ENCODE measurements at regions not wholly inside any gene's neighbourhood (a gene's known extent, or its start where the extent isn't known, plus 50 kb on each side); places are given as distances from the start of the nearest gene placed in this dataset.

DNA sequence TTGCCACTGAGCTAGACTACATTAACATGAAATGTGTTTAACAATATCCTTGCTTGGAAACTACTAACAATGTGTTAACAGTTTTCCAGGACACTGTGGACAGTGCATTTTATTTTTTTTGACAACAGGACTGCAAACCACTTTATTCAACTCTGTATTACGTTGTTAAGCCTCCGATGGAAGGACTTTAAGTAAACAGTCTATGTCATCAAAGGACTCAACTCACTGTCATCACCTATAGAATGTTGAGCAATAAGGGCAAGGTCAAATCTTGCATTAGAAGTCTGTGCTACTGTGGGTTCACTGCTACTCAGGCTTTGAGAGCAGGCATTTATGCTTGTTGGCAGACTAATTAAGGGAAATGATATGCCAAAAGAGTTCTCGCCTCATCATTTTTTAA is 483.7 kb downstream of the FLRT2 start:
- H3K9me3 ChIP-seq (ENCODE audit: control insufficient read depth in 2 of 2, low read length in 2 of 2) = peaks cover 0 to 4% of the 10 kb centered on the region in 2 donors
- H3K27me3 ChIP-seq (ENCODE audit: control insufficient read depth in 2 of 2, insufficient read depth in 2 of 2, low read length in 2 of 2) = no peaks in the 10 kb centered on the region
- H3K27ac ChIP-seq (ENCODE audit: low read depth in 2 of 2, low read length in 2 of 2) = no peak overlapping the region
- H3K4me3 ChIP-seq (ENCODE audit: low read length in 2 of 2) = no peak overlapping the region
- no peaks in the 10 kb centered on the region for H3K4me1 ChIP-seq (ENCODE audit: control insufficient read depth in 2 of 2, insufficient read depth in 2 of 2, low read length in 2 of 2)
- no peaks in the 10 kb centered on the region for H3K36me3 ChIP-seq (ENCODE audit: control insufficient read depth in 2 of 2, insufficient read depth in 2 of 2, low read length in 2 of 2)
- H3K9ac ChIP-seq (ENCODE audit: low read depth in 1 of 2, low read length in 2 of 2) = no peak overlapping the region

DNA sequence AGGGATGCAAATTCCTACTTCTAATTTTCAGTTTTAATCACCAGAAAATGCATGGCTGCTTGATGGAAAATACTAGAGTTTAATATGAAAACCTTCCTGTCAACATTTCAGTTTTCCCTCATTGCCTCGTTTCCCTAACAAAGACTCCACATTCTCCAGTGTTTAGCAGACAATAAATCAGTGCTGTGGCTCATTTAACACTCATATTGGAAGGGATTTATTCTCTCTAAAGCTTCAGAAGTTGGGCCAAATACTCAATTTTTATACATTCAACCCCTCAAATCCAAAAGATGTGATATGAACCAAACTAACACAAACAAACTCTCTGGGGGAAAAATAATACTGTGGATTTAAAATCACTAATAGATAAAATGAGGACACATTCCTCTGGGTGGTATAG is 482.5 kb downstream of the FLRT2 start:
- no peaks in the 10 kb centered on the region for H3K27me3 ChIP-seq (ENCODE audit: control insufficient read depth in 2 of 2, insufficient read depth in 2 of 2, low read length in 2 of 2)
- no peak overlapping the region for H3K4me3 ChIP-seq (ENCODE audit: low read length in 2 of 2)
- H3K9me3 ChIP-seq (ENCODE audit: control insufficient read depth in 2 of 2, low read length in 2 of 2) = no peaks in the 10 kb centered on the region
- H3K36me3 ChIP-seq (ENCODE audit: control insufficient read depth in 2 of 2, insufficient read depth in 2 of 2, low read length in 2 of 2) = no peaks in the 10 kb centered on the region
- H3K27ac ChIP-seq (ENCODE audit: low read depth in 2 of 2, low read length in 2 of 2) = no peak overlapping the region
- no peaks in the 10 kb centered on the region for H3K4me1 ChIP-seq (ENCODE audit: control insufficient read depth in 2 of 2, insufficient read depth in 2 of 2, low read length in 2 of 2)
- H3K9ac ChIP-seq (ENCODE audit: low read depth in 1 of 2, low read length in 2 of 2) = no peak overlapping the region

DNA sequence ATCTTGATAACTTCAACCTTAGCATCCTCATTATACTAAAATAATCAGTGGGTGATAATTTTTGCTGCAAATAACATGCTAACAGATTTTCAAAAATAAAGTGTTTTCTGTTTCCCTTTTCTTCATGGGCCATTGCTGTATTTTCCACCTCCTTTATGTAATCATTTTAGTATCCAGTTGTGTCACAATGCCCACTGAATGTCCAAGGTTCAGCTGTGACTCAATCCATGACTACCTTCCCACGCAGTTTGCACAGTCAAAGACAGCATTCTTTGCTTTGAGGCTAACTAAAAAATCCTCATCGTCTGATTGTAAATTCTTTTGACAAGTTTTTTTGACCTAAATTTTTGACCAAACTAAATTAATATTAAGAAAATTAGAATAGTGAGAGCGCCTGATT is 474.1 kb downstream of the FLRT2 start:
- no peaks in the 10 kb centered on the region for H3K4me1 ChIP-seq (ENCODE audit: control insufficient read depth in 2 of 2, insufficient read depth in 2 of 2, low read length in 2 of 2)
- H3K4me3 ChIP-seq (ENCODE audit: low read length in 2 of 2) = no peak overlapping the region
- H3K27ac ChIP-seq (ENCODE audit: low read depth in 2 of 2, low read length in 2 of 2) = no peak overlapping the region
- no peaks in the 10 kb centered on the region for H3K27me3 ChIP-seq (ENCODE audit: control insufficient read depth in 2 of 2, insufficient read depth in 2 of 2, low read length in 2 of 2)
- no peaks in the 10 kb centered on the region for H3K9me3 ChIP-seq (ENCODE audit: control insufficient read depth in 2 of 2, low read length in 2 of 2)
- H3K9ac ChIP-seq (ENCODE audit: low read depth in 1 of 2, low read length in 2 of 2) = no peak overlapping the region
- H3K36me3 ChIP-seq (ENCODE audit: control insufficient read depth in 2 of 2, insufficient read depth in 2 of 2, low read length in 2 of 2) = no peaks in the 10 kb centered on the region

DNA sequence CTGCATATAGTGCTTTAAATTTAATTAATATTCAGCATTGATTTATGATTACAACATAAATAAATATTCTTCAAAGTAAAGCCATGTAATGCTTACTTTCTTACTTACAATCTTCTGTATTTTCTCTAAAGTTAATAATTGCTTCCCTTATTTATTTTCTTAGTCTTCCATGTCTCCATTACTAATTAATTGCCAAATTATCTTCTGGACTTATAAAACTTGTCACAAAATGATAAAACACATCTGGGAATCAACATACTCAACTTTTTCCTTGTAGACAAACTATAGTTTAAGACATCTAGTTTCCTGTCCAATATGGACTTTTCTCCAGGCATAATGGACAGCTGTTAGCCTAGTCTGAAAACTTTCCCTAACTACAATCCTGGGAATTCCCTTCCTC is 466.6 kb downstream of the FLRT2 start:
- Histone ChIP-seq H3K9ac (ENCODE audit: low read depth in 1 of 2, low read length in 2 of 2) (no peak overlapping the region), H3K36me3 (ENCODE audit: control insufficient read depth in 2 of 2, insufficient read depth in 2 of 2, low read length in 2 of 2) (no peaks in the 10 kb centered on the region), H3K27ac (ENCODE audit: low read depth in 2 of 2, low read length in 2 of 2) (no peak overlapping the region)

DNA sequence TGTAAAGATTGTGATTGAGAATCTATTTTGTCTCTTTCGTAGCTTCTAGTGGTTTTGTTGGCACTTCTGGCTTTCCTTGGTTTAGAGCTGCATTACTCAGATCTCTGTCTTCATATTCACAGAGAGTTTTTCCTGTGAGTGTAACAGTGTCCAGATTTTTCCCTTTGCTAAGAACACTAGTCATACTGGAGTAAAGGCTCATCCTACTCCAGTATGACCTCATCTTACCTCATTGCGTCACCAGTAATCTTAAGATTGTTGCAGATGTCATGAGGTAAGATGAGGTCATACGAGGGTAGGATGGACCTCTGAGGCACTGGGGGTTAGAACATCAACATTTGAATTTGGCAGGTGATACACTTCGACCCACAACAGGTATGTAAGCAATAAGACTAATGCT is 461.2 kb downstream of the FLRT2 start:
- H3K27me3 ChIP-seq (ENCODE audit: control insufficient read depth in 2 of 2, insufficient read depth in 2 of 2, low read length in 2 of 2) = no peaks in the 10 kb centered on the region
- no peaks in the 10 kb centered on the region for H3K36me3 ChIP-seq (ENCODE audit: control insufficient read depth in 2 of 2, insufficient read depth in 2 of 2, low read length in 2 of 2)
- no peak overlapping the region for H3K4me3 ChIP-seq (ENCODE audit: low read length in 2 of 2)
- H3K4me1 ChIP-seq (ENCODE audit: control insufficient read depth in 2 of 2, insufficient read depth in 2 of 2, low read length in 2 of 2) = no peaks in the 10 kb centered on the region
- H3K9me3 ChIP-seq (ENCODE audit: control insufficient read depth in 2 of 2, low read length in 2 of 2) = peaks cover 0 to 3% of the 10 kb centered on the region in 2 donors
- no peak overlapping the region for H3K27ac ChIP-seq (ENCODE audit: low read depth in 2 of 2, low read length in 2 of 2)
- H3K9ac ChIP-seq (ENCODE audit: low read depth in 1 of 2, low read length in 2 of 2) = no peak overlapping the region

More for the DNA sequence above, 466.6 kb downstream of the FLRT2 start:
- no peaks in the 10 kb centered on the region for H3K27me3 ChIP-seq (ENCODE audit: control insufficient read depth in 2 of 2, insufficient read depth in 2 of 2, low read length in 2 of 2)
- H3K4me1 ChIP-seq (ENCODE audit: control insufficient read depth in 2 of 2, insufficient read depth in 2 of 2, low read length in 2 of 2) = no peaks in the 10 kb centered on the region
- H3K9me3 ChIP-seq (ENCODE audit: control insufficient read depth in 2 of 2, low read length in 2 of 2) = no peaks in the 10 kb centered on the region
- H3K4me3 ChIP-seq (ENCODE audit: low read length in 2 of 2) = no peak overlapping the region

DNA sequence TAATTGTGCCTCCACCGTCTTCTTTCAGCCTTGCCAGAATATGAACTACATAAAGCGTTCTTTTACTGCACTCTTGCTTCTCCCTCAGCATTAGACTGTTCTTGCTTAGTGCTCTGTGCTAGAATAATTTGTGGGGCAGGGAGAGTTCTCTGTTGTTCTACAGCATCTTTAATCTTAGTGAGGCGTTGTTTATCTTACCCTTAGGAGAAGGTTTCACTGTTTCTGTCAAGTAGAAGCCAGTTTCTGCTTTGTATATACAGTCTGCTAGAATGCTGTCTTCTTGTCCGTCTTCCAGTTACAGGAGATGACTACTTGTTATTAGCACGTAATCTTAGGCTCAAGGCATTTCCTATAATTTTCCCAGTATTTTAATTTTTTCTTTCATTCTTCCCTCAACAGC is 458.0 kb downstream of the FLRT2 start:
- peaks cover 0 to 3% of the 10 kb centered on the region in 2 donors for H3K9me3 ChIP-seq (ENCODE audit: control insufficient read depth in 2 of 2, low read length in 2 of 2)
- H3K4me3 ChIP-seq (ENCODE audit: low read length in 2 of 2) = no peak overlapping the region
- no peaks in the 10 kb centered on the region for H3K27me3 ChIP-seq (ENCODE audit: control insufficient read depth in 2 of 2, insufficient read depth in 2 of 2, low read length in 2 of 2)
- no peaks in the 10 kb centered on the region for H3K4me1 ChIP-seq (ENCODE audit: control insufficient read depth in 2 of 2, insufficient read depth in 2 of 2, low read length in 2 of 2)
- no peak overlapping the region for H3K9ac ChIP-seq (ENCODE audit: low read depth in 1 of 2, low read length in 2 of 2)
- H3K27ac ChIP-seq (ENCODE audit: low read depth in 2 of 2, low read length in 2 of 2) = no peak overlapping the region
- H3K36me3 ChIP-seq (ENCODE audit: control insufficient read depth in 2 of 2, insufficient read depth in 2 of 2, low read length in 2 of 2) = no peaks in the 10 kb centered on the region

DNA sequence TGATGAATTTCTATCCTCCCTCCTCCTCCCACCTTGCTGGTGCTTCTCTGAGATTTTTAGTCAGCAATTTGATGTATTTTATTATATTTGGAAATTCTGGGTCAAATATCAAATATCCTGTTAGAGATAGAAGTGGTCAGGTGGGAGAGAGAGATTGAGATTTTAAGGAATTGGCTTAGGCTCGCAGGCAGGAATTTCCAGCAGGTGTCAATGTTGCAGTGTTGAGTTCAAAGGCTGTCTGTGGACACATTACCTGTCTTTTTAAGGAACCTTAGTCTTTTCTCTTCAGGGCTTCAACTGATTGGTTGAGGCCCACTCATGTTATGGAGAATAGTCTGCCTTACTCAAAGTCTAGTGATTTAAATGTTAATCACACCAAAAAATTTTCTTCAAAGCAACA is 457.3 kb downstream of the FLRT2 start:
- H3K4me1 ChIP-seq (ENCODE audit: control insufficient read depth in 2 of 2, insufficient read depth in 2 of 2, low read length in 2 of 2) = no peaks in the 10 kb centered on the region
- no peaks in the 10 kb centered on the region for H3K27me3 ChIP-seq (ENCODE audit: control insufficient read depth in 2 of 2, insufficient read depth in 2 of 2, low read length in 2 of 2)
- no peak overlapping the region for H3K4me3 ChIP-seq (ENCODE audit: low read length in 2 of 2)
- peaks cover 0 to 3% of the 10 kb centered on the region in 2 donors for H3K9me3 ChIP-seq (ENCODE audit: control insufficient read depth in 2 of 2, low read length in 2 of 2)
- H3K27ac ChIP-seq (ENCODE audit: low read depth in 2 of 2, low read length in 2 of 2) = no peak overlapping the region
- no peaks in the 10 kb centered on the region for H3K36me3 ChIP-seq (ENCODE audit: control insufficient read depth in 2 of 2, insufficient read depth in 2 of 2, low read length in 2 of 2)
- no peak overlapping the region for H3K9ac ChIP-seq (ENCODE audit: low read depth in 1 of 2, low read length in 2 of 2)

DNA sequence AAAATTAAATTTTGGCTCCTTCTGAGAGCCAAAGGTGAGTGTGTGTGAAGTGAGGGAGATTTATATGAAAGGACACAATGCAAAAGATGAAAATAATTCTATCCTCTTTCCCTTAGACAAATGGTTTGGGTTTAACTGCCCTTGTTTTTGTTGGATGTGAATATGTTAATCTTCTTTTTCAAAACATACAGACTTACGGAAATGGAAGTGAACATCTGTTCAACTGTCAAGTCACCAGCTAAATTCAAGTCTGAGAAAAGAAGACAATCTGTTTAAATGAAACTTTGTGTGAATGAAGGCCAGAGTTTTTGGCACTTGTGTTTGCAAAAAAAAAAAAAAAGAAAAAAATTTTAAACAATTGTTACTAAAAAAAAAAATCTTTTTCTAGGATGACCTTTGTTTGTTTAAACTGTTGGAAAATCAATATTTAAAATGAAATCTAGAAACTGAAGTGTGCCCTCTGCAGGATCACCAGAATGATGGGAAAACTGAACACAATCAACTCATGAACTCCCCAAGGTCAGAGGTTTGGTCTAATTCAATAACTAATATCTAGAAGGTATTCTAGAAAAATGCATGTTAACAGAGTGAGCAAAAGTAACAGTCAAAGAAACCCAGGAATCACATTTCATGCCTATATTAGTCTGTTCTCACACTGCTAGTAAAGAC is 448.8 kb downstream of the FLRT2 start:
- Histone ChIP-seq H3K27ac (ENCODE audit: low read depth in 2 of 2, low read length in 2 of 2) (no peak overlapping the region), H3K27me3 (ENCODE audit: control insufficient read depth in 2 of 2, insufficient read depth in 2 of 2, low read length in 2 of 2) (no peaks in the 10 kb centered on the region), H3K4me1 (ENCODE audit: control insufficient read depth in 2 of 2, insufficient read depth in 2 of 2, low read length in 2 of 2) (no peaks in the 10 kb centered on the region), H3K4me3 (ENCODE audit: low read length in 2 of 2) (no peak overlapping the region), H3K9me3 (ENCODE audit: control insufficient read depth in 2 of 2, low read length in 2 of 2) (peaks cover 0 to 5% of the 10 kb centered on the region in 2 donors), H3K36me3 (ENCODE audit: control insufficient read depth in 2 of 2, insufficient read depth in 2 of 2, low read length in 2 of 2) (no peaks in the 10 kb centered on the region), H3K9ac (ENCODE audit: low read depth in 1 of 2, low read length in 2 of 2) (no peak overlapping the region)

DNA sequence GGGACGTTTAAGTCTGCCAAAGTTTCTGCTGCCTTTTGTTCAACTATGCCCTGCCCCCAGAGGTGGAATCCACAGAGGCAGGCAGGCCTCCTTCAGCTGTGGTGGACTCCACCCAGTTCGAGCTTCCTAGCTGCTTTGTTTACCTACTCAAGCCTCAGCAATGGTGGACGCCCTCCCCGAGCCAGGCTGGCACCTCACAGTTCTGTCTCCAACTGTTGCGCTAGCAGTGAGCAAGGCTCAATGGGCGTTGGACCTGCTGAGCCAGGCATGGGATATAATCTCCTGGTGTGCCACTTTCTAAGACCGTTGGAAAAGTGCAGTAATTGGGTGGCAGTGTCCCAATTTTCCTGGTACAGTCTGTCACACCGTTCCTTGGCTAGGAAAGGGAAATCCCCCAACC is 444.7 kb downstream of the FLRT2 start:
- Histone ChIP-seq H3K9me3 (ENCODE audit: control insufficient read depth in 2 of 2, low read length in 2 of 2) (peaks cover 0 to 5% of the 10 kb centered on the region in 2 donors), H3K9ac (ENCODE audit: low read depth in 1 of 2, low read length in 2 of 2) (no peak overlapping the region), H3K27me3 (ENCODE audit: control insufficient read depth in 2 of 2, insufficient read depth in 2 of 2, low read length in 2 of 2) (no peaks in the 10 kb centered on the region), H3K36me3 (ENCODE audit: control insufficient read depth in 2 of 2, insufficient read depth in 2 of 2, low read length in 2 of 2) (no peaks in the 10 kb centered on the region), H3K4me3 (ENCODE audit: low read length in 2 of 2) (no peak overlapping the region), H3K4me1 (ENCODE audit: control insufficient read depth in 2 of 2, insufficient read depth in 2 of 2, low read length in 2 of 2) (no peaks in the 10 kb centered on the region), H3K27ac (ENCODE audit: low read depth in 2 of 2, low read length in 2 of 2) (no peak overlapping the region)

DNA sequence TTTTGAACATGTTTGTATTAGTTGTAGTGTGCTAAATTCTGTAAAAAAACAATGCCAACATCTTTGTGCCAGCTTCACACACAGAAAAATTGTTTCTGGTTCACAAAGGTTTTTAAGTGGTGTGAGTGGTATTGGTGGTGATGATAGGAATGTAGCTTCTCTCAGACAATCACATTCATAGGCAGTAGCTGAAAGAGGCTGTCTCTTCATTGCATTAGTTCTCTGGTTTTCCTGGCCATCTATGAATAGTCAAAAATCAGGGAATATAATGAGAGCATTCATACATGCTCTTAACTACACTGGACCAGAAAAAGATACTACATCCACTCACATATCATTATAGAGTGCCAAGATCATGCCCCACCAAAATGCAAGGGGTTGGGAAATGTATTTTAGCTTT is 433.5 kb downstream of the FLRT2 start:
- no peaks in the 10 kb centered on the region for H3K36me3 ChIP-seq (ENCODE audit: control insufficient read depth in 2 of 2, insufficient read depth in 2 of 2, low read length in 2 of 2)
- H3K4me1 ChIP-seq (ENCODE audit: control insufficient read depth in 2 of 2, insufficient read depth in 2 of 2, low read length in 2 of 2) = no peaks in the 10 kb centered on the region
- H3K4me3 ChIP-seq (ENCODE audit: low read length in 2 of 2) = no peak overlapping the region
- H3K9me3 ChIP-seq (ENCODE audit: control insufficient read depth in 2 of 2, low read length in 2 of 2) = no peaks in the 10 kb centered on the region
- H3K27me3 ChIP-seq (ENCODE audit: control insufficient read depth in 2 of 2, insufficient read depth in 2 of 2, low read length in 2 of 2) = no peaks in the 10 kb centered on the region
- no peak overlapping the region for H3K9ac ChIP-seq (ENCODE audit: low read depth in 1 of 2, low read length in 2 of 2)
- H3K27ac ChIP-seq (ENCODE audit: low read depth in 2 of 2, low read length in 2 of 2) = no peak overlapping the region

DNA sequence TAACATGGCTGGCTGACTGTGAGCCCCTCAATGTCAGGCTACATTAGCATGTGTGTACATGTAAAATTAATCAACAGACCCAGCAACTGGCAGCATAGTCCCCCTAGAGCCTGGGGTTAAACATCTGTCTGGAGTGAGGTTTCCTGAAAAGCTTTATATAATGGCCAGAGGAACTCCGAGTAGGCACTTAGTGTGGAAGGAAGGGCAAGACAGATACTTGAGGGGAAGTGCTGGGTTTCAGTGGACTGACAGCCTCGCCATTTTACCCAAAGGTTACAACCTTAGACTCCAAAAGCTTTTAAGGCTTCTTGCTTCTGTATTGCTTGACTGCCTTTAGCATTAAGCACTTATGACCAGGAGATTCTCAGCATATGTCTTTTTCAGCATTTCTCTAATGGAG is 430.8 kb downstream of the FLRT2 start:
- Histone ChIP-seq H3K4me1 (ENCODE audit: control insufficient read depth in 2 of 2, insufficient read depth in 2 of 2, low read length in 2 of 2) (no peaks in the 10 kb centered on the region), H3K9me3 (ENCODE audit: control insufficient read depth in 2 of 2, low read length in 2 of 2) (no peaks in the 10 kb centered on the region), H3K36me3 (ENCODE audit: control insufficient read depth in 2 of 2, insufficient read depth in 2 of 2, low read length in 2 of 2) (no peaks in the 10 kb centered on the region), H3K4me3 (ENCODE audit: low read length in 2 of 2) (no peak overlapping the region), H3K27me3 (ENCODE audit: control insufficient read depth in 2 of 2, insufficient read depth in 2 of 2, low read length in 2 of 2) (no peaks in the 10 kb centered on the region), H3K9ac (ENCODE audit: low read depth in 1 of 2, low read length in 2 of 2) (no peak overlapping the region), H3K27ac (ENCODE audit: low read depth in 2 of 2, low read length in 2 of 2) (no peak overlapping the region)
